Uterus (tissue), 3 donors: ENCODE measurements at regions not wholly inside any gene's neighbourhood (a gene's known extent, or its start where the extent isn't known, plus 50 kb on each side); places are given as distances from the start of the nearest gene placed in this dataset.

Experiments
- DNase-seq, 2 donors: peaks; one replicate each; pipeline ENCODE4 v3.0.0-alpha.2; 2019 to 2020
- H3K27ac ChIP-seq, 2 donors: fragments of 200-600 bp; sonication (generic); 1 replicate in 1 of 2; 2 replicates in 1 of 2; pipeline ENCODE4 v1.5.1; 2016 to 2018
- H3K27me3 ChIP-seq, 2 donors: fragments of 200-600 bp; sonication (generic); one replicate each; pipeline ENCODE4 v1.5.1; 2018 to 2019; ENCODE audit warnings: control low read depth in 1 of 2
- H3K36me3 ChIP-seq, 2 donors: fragments of 200-600 bp; sonication (generic); one replicate each; pipeline ENCODE4 v1.5.1; 2019; ENCODE audit warnings: control low read depth in 1 of 2
- H3K4me1 ChIP-seq, 2 donors: fragments of 200-600 bp; sonication (generic); one replicate each; pipeline ENCODE4 v1.5.1; 2018 to 2019; ENCODE audit warnings: control low read depth in 1 of 2
- H3K4me3 ChIP-seq, 2 donors: fragments of 200-600 bp; sonication (generic); 1 replicate in 1 of 2; 2 replicates in 1 of 2; pipeline ENCODE4 v1.5.1; 2018 to 2019; ENCODE audit warnings: mild to moderate bottlenecking in 1 of 2
- H3K9me3 ChIP-seq, 2 donors: fragments of 200-600 bp; sonication (generic); one replicate each; pipeline ENCODE4 v1.5.1; 2019; ENCODE audit warnings: control low read depth in 1 of 2
- POLR2A ChIP-seq, 2 donors: fragments of 450-650 bp; IDR thresholded peaks; one replicate each; pipeline ENCODE4 v1.6.1; 2016; ENCODE audit warnings: antibody characterized with exemption in 2 of 2, mild to moderate bottlenecking in 1 of 2, moderate library complexity in 1 of 2
- intact Hi-C: fragments of 100-400 bp; cut with DNase I; formaldehyde crosslinking; loops from one replicate; pipeline ENCODE4 v1.15.1; 2023; ENCODE audit warnings: low total_unique reads
- TF ChIP-seq, protein P1 (sequence below), 4 experiments: fragments of 200-600 bp in 2 of 4; fragments of 450-650 bp in 2 of 4; sonication (generic) in 2 of 4; IDR thresholded peaks; one replicate each; pipeline ENCODE4 v1.5.1; 2016 to 2019; ENCODE audit warnings: antibody characterized with exemption in 4 of 4, mild to moderate bottlenecking in 2 of 4, moderate library complexity in 1 of 4
- donor health status: DM: yes; HTN: yes; CAD: no.

DNA sequence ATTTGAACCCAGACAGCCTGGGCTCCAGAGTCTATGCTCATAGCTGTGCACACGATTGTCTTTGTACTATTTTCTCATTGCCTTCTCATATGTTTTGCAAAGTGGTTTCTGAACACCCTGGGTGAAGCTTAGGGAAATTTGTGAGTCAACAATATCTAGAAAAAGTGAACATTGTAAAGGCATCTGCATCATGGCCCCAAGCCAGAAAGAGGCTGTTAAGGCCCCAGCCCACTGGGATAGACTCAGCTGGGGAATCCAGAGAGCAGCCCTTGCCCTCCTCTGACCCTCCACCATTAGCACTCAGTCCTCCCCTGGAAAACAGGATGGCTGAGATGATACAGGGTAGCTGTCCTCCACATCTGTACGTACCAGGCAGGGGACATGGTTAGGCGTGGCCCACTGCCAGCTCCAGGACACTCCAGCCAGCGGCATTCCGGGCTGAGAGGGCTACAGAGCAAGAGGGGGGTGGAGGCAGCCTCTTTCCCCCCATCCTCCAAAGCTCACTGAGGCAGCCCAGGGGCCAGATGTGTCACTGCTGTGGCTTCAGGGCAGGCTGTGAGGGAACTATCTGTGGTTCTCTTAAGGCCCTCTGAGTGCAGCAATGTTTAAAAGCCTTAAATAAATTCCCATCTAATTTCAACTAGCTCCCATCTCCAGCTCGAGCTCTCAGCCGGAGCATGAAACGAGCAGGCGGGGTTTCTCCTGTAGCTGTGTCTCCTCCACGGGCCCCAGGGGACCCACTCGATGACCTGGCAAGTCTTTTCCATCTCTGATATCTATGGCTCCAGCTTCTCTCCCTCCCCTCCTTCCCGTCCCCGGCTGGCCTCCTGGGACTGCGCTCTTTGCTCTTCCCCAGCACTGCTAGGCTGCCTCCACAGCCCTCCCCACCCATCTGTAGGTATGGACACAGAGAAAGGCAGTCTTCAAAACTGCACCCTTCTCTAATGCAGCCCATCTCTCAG lies 209.4 kb upstream of the LRFN2 start:
- Histone ChIP-seq H3K27ac (no peak overlapping the region), H3K9me3 (no peaks in the 10 kb centered on the region), H3K27me3 (no peaks in the 10 kb centered on the region), H3K4me1 (no peaks in the 10 kb centered on the region), H3K4me3 (no peak overlapping the region), H3K36me3 (no peaks in the 10 kb centered on the region)
- TF ChIP-seq, protein P1, sequence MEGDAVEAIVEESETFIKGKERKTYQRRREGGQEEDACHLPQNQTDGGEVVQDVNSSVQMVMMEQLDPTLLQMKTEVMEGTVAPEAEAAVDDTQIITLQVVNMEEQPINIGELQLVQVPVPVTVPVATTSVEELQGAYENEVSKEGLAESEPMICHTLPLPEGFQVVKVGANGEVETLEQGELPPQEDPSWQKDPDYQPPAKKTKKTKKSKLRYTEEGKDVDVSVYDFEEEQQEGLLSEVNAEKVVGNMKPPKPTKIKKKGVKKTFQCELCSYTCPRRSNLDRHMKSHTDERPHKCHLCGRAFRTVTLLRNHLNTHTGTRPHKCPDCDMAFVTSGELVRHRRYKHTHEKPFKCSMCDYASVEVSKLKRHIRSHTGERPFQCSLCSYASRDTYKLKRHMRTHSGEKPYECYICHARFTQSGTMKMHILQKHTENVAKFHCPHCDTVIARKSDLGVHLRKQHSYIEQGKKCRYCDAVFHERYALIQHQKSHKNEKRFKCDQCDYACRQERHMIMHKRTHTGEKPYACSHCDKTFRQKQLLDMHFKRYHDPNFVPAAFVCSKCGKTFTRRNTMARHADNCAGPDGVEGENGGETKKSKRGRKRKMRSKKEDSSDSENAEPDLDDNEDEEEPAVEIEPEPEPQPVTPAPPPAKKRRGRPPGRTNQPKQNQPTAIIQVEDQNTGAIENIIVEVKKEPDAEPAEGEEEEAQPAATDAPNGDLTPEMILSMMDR (IDR thresholded peaks at IDR 0.05), result no peak
- no peak for TF ChIP-seq POLR2A (IDR thresholded peaks at IDR 0.05)
- no peak for DNase-seq
- intact Hi-C loops, result no loop called here

DNA sequence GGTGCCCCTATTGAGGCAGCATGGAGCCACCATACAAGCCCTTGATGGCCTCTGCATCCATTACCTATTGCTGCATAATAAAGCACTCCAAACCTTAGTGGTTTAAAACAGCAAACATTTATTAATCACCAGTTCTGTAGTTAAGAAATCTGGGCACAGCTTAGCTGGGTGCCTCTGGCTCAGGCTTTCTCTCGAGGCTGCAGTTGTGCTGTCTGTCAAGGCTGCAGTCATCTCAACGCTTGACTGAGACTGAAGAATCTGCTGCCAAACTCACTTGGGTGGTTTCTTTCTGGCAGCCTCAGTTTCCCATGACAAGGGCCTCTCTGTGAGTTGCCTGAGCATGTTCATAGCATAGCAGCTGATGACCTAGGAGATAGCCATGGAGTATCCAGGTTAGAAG lies 207.4 kb upstream of the LRFN2 start:
- Histone ChIP-seq H3K27ac (no peak overlapping the region), H3K27me3 (no peaks in the 10 kb centered on the region), H3K36me3 (no peaks in the 10 kb centered on the region), H3K4me3 (no peak overlapping the region), H3K9me3 (no peaks in the 10 kb centered on the region), H3K4me1 (no peaks in the 10 kb centered on the region)
- DNase-seq, result no peak
- intact Hi-C loops, result no loop called here
- TF ChIP-seq, protein P1 (IDR thresholded peaks at IDR 0.05), result no peak
- no peak for TF ChIP-seq POLR2A (IDR thresholded peaks at IDR 0.05)

DNA sequence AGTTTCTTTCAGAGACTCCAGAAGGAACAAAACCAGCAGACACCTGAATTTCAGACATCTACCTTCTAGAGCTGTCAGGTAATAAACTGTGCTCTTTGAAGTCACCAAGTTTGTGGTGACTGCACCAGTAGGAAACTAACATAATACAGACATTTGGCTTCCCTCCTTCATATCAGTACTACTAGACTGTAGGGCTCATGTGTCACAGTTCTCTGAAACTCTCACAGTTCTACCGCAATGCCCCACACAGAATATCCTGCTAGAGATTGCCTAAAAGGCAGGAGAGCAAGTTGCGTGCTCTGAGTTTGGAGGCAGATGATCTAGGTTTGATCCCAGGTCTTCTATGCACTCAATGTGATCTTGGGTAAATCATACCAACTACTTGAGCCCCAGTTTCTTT lies 205.0 kb upstream of the LRFN2 start:
- no peak overlapping the region for H3K4me3 ChIP-seq
- no peaks in the 10 kb centered on the region for H3K4me1 ChIP-seq
- intact Hi-C loops, result no loop called here
- no peaks in the 10 kb centered on the region for H3K36me3 ChIP-seq
- H3K9me3 ChIP-seq, result no peaks in the 10 kb centered on the region
- no peaks in the 10 kb centered on the region for H3K27me3 ChIP-seq
- DNase-seq, result no peak
- TF ChIP-seq, protein P1 (IDR thresholded peaks at IDR 0.05), result no peak
- TF ChIP-seq POLR2A (IDR thresholded peaks at IDR 0.05), result no peak
- H3K27ac ChIP-seq, result no peak overlapping the region

DNA sequence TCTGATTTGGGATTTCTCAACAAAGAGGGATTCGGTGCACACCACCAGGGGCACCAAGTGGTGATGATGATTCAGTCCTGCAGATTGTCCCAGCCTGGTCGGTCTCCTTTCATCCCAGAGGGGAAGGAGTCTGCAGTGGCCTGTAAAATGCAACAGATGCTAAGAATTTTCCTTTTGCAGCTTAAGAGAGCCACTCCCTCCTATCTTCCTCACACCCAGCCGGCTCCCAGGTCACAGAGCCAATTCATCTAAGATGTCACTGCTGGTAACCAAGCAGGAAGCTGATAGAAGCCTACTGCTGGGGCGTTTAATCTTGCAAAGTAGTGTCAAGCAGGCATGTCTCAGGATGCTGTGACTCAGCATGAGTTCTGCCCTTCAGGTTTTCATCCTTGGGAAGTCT lies 203.8 kb upstream of the LRFN2 start:
- H3K27me3 ChIP-seq, result no peaks in the 10 kb centered on the region
- no peak overlapping the region for H3K4me3 ChIP-seq
- intact Hi-C loops, result no loop called here

More for the DNA sequence above, 203.8 kb upstream of the LRFN2 start:
- no peak overlapping the region for H3K27ac ChIP-seq
- H3K36me3 ChIP-seq, result no peaks in the 10 kb centered on the region
- no peaks in the 10 kb centered on the region for H3K9me3 ChIP-seq
- no peaks in the 10 kb centered on the region for H3K4me1 ChIP-seq
- DNase-seq, result no peak
- TF ChIP-seq, protein P1 (IDR thresholded peaks at IDR 0.05), result no peak
- no peak for TF ChIP-seq POLR2A (IDR thresholded peaks at IDR 0.05)
